Ovary (tissue), 3 donors: ENCODE measurements at regions not wholly inside any gene's neighbourhood (a gene's known extent, or its start where the extent isn't known, plus 50 kb on each side); places are given as distances from the start of the nearest gene placed in this dataset.

Source experiments
- EP300 ChIP-seq: sonication (generic); formaldehyde crosslinking; IDR thresholded peaks from one replicate; pipeline ENCODE4 v1.6.1; 2017; ENCODE audit warnings: antibody characterized with exemption
- POLR2A ChIP-seq: fragments of 450-650 bp; IDR thresholded peaks from one replicate; pipeline ENCODE4 v1.6.1; 2017; ENCODE audit warnings: antibody characterized with exemption, mild to moderate bottlenecking, moderate library complexity
- TF ChIP-seq, protein P1 (sequence below), 3 donors: fragments of 450-650 bp in 2 of 3; fragments of 200-600 bp in 1 of 3; IDR thresholded peaks; one replicate each; pipeline versions ENCODE4 v1.5.1 to v1.8.0; 2016 to 2022; ENCODE audit warnings: antibody characterized with exemption in 3 of 3, mild to moderate bottlenecking in 1 of 3
- donor health status: DM: no; HTN: no; CAD: no.

DNA sequence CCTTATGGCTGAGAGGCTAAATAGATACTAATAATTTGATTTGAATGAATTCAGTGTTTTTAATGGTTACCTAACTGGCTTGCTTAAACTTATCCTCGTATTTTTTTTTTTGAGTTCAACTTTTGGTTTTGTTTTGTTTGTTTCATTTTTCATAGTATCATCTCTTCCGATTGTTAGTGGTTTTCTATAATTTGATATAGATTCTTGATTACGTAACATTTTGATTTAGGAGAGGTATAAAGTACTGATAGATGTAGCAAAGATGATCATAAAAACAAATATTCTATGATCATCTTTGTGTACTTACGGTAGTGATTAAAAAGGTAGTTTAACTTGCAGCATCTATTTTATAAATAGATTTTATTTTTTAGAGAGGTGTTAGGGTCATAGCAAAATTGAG lies 93.0 kb downstream of the ALX1 start:
- TF ChIP-seq, protein P1, sequence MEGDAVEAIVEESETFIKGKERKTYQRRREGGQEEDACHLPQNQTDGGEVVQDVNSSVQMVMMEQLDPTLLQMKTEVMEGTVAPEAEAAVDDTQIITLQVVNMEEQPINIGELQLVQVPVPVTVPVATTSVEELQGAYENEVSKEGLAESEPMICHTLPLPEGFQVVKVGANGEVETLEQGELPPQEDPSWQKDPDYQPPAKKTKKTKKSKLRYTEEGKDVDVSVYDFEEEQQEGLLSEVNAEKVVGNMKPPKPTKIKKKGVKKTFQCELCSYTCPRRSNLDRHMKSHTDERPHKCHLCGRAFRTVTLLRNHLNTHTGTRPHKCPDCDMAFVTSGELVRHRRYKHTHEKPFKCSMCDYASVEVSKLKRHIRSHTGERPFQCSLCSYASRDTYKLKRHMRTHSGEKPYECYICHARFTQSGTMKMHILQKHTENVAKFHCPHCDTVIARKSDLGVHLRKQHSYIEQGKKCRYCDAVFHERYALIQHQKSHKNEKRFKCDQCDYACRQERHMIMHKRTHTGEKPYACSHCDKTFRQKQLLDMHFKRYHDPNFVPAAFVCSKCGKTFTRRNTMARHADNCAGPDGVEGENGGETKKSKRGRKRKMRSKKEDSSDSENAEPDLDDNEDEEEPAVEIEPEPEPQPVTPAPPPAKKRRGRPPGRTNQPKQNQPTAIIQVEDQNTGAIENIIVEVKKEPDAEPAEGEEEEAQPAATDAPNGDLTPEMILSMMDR (IDR thresholded peaks at IDR 0.05), result no peak
- TF ChIP-seq POLR2A (no peak), EP300 (no peak)
